ENCODE measurements at regions not wholly inside any gene's neighbourhood (a gene's known extent, or its start where the extent isn't known, plus 50 kb on each side); places are given as distances from the start of the nearest gene placed in this dataset.

DNA sequence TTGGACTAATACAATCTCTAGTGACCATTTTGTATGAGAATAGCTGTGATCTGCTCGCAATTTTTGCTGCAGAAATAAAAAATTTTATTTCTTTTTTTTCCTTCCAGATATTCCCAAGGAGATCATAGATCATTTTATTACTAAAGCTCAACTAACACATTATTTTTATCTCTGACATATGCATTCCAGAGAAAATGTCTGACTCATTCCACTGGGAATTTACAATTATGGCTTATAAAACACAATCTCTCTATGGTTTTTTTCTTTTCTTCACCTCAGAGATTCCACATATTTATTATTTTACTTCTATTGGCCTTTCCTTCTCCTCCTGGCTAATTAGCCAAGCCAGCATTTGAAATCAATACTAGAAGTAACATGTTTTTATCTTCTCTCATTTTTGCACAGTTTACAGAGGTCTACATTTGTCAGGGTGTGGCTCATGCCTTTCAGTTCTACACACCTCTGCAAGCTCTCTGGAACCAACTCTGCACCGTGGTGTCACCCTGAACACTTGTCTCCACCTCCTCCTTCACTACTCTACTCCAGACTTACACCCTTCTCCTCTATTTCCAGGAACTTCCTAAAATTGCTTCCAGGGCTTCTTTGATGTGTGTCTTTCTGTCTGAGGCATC lies 59.8 kb upstream of the GPM6A start:
- no peak for DNase-seq (ENCODE audit: low read depth, low spot score)
- no peak overlapping the region for H3K4me3 ChIP-seq (ENCODE audit: low read length)

DNA sequence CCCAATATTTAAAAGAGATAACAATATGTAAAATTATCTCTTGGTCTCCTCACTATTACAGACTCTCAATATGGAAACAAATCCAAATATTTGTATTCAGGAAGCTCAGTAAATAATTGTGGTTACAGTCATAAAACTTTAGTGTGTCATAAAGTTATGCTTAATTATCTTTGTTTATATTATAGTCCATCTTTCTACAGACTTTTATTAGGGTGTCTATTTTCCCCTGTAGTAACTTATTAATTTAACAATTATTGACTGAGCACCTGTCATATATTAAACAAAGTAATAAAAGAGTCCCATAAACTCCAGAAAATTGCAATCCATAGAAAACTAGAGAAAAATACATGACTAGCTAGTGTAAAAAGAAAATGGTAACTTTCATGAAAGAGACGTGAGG lies 61.6 kb upstream of the GPM6A start:
- no peak overlapping the region for H3K4me3 ChIP-seq (ENCODE audit: low read length)
- no peak for DNase-seq (ENCODE audit: low read depth, low spot score)

DNA sequence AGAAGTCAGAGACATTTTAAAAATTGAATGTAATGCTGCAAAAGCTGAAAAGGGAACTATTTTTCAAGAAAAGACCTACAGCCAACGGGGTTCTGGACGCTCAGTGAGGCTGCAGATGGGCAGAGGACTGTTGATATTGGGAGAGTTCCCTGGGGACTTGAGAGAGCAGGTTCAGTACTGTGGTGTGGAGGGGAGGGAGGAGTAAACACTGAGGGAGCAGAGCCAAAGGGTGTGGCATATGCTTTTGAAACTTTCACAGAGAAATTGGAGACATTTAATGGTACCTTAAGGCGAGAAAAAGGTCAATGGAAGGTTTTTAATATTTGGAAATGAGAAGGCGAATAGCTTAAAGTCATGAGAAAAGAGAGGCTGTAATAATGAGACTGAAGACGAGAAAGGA lies 62.2 kb upstream of the GPM6A start:
- no peak overlapping the region for H3K4me3 ChIP-seq (ENCODE audit: low read length)
- no peak for DNase-seq (ENCODE audit: low read depth, low spot score)

DNA sequence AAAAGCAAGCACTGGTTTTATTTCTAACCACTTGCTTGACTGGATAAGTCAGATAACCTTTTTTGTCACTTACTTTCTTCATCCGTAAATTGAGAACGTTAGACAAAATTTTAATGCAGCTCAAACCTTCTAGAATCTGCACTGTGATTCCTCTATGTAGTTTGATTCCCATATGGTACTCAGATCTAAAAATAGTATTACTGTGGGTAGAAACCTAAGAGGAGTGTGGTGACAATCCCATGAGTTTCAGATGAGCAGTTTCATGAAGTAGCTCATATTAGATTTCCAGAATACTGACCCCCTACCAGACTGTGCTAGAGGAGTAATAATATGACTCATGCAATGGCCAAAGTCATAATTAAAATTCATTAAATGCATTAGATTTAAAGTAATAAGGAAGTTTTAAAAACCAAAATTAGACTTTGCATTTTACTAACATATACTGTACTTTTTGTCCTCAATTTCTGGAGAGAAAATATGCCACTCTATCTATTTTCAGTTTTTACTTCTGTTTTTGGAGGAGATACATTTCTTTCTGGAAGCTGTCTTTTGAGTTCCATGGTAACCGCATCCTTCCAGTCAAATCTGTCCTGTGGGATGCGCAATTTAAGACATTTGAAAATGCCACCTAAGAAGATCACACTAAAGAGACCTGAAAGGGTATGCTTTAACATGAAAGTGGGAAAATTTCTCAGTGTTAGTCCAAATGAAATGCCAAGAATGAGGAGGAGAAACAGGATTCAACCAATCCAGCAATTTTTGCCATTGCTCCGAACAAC lies 64.1 kb upstream of the GPM6A start:
- DNase-seq (ENCODE audit: low read depth, low spot score): no peak
- H3K4me3 ChIP-seq (ENCODE audit: low read length): no peak overlapping the region

DNA sequence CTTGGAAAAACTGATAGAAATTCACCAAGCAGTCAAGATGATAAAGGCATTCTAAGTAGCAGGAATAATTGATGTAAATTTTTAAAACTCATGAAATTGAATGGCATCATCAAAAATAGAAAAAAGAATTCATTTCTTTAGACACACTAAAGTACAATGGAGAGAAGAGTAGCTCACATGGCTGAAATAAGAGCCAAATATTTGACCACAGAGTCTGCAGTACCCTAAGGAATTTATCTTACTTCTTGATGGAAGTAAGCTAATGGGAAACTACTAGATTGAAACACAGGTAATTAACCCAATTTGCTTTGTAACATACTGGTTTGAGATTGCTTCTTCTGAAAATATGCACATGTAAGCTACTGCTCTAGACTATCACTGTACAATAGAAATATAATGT lies 70.8 kb upstream of the GPM6A start:
- H3K4me3 ChIP-seq (ENCODE audit: low read length): no peak overlapping the region
- no peak for DNase-seq (ENCODE audit: low read depth, low spot score)

DNA sequence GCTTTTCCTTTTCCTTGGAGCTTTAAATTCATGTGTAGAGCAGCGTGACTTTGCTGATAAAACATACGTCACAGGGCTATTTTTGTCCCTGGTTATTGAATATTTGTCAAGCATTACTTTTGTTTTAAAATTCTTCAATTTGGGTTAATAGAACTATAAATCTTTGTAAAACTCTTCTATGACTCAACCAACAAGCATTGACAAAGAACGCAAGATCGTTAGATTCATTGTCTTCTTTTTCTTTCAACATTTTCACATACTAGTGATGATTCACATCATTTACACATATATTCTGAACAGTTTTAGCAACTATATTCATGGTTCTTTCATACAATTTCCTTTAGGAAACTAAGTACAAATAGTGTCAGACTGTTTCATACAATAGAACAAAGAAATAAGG lies 72.0 kb upstream of the GPM6A start:
- no peak overlapping the region for H3K4me3 ChIP-seq (ENCODE audit: low read length)
- DNase-seq (ENCODE audit: low read depth, low spot score): no peak

DNA sequence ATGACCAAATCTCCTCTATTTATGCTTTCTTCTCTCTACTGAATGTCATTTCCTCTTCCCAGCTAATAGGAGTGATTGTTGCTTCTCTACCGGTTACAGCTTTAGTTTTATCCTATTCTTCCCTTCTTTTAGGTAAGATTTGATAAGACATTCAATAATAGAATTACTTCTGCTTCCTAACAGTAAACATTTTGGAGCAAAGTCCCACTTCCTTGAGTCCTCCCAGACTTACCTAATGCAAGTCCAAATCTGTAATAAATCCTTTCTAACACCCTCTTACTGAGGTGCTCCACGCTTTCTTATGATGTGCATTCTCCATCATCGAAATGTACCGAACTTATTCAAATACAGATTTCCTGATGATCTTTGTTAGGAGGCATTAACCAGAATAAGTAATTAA lies 79.2 kb upstream of the GPM6A start:
- no peak for DNase-seq (ENCODE audit: low read depth, low spot score)
- H3K4me3 ChIP-seq (ENCODE audit: low read length): no peak overlapping the region

DNA sequence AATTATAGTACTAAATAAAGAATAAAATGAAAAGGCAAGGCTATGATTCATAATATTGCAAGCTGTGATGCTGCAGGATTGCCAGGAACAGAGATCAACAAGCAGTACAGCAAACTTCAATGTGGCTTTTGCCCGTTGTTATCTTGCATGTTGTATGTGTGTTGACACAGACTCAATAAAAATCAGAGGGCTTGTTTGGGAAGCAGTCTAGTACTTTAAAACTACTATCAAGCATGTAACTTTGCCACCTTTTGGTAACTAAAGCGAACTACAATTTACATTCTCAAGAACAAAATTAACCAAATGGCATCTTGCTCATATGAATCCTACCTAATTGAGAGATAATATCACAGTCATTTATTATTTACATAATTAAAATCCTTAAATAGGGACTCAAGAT lies 79.8 kb upstream of the GPM6A start:
- peak; percentile 16 for DNase-seq (ENCODE audit: low read depth, low spot score)
- no peak overlapping the region for H3K4me3 ChIP-seq (ENCODE audit: low read length)

DNA sequence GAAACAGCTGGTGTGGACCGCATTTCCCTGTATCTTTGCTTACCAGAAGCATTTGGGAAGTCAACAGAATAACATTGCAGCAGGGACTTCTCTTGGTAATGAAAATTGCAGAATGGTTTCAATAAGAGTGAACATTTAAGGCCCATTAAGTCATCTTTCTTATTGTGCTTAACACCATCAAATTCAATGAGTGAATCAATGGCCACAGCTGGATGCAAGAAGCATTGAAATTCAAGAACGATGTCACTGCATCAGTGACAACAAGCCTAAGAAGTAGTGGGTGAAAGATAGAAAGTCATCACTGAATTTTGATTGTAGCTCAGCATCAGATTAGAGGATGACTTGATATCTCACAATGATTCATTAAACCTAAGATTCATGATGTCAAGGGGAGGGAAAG lies 93.9 kb upstream of the GPM6A start:
- DNase-seq (ENCODE audit: low read depth, low spot score): no peak
- no peak overlapping the region for H3K4me3 ChIP-seq (ENCODE audit: low read length)

DNA sequence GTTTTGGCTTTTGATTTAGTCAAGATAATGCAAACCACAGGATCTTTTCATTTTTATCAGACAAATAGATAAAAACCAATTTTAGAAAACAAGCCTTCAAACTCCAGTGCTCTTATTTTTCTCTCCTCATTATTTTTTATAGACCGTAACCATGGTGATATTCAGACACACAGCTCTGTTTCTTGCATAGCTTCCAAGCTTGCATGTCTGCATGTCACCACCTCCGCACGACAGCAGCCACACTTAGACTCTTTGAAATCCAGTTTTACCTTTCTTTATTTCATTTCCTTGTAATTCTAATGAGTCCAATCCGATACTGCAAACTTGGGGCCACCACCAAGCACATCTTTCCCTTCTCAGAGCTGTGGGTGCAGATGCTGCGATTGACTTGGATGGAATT lies 94.3 kb upstream of the GPM6A start:
- H3K4me3 ChIP-seq (ENCODE audit: low read length): no peak overlapping the region
- no peak for DNase-seq (ENCODE audit: low read depth, low spot score)

DNA sequence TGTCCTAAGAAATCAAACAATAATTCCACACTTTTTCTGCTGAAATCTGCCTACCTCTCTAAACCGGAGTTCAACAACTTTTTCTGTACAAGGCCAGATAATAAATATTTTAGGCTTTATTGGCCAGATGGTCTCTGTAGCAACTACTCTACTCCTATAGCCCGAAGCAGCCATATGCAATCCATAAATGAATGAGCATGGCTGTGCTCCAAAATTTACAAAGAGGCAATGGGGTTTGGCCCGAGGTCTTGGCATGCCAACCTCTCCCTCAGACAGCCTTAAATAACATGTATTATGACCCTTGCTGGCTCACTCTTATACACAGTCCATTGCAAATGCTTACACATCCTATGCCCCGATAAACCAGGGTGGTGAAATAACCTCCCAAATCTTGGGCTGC lies 98.6 kb upstream of the GPM6A start:
- no peak overlapping the region for H3K4me3 ChIP-seq (ENCODE audit: low read length)
- DNase-seq (ENCODE audit: low read depth, low spot score): no peak

DNA sequence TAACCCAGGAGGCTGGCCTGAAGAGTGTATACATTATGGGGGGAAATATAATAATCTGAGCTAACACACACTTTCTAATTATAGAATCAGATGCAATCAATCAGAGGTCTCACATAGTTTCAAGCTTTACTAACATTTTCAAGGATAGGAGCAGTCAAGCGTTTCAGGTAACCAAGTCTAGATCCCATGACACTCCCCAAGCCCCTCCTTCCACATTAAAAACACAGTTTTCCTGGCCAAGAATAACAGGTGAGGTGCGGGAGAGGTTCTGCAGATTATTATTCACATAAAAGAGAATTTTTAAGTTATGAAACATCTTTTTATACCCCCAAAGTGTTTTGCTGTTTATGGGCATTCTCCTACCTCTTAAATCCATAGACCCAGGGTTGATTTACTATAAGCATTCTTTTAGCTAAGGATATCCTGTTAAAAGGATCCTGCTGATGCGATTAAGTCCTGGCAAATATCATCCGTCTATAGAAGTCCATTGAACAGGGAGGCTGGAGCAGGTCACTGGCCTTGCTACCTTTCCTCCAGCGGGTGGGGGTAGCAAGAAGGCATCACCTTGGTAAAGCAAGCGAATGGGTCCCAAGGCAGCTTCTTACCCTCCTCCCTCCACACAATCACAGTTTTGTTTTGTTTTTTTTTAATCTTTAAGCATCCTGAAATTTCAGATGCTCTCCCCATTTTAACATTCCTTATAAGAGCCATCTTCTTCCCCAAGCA lies 104.7 kb upstream of the GPM6A start:
- no peak for DNase-seq (ENCODE audit: low read depth, low spot score)
- no peak overlapping the region for H3K4me3 ChIP-seq (ENCODE audit: low read length)

DNA sequence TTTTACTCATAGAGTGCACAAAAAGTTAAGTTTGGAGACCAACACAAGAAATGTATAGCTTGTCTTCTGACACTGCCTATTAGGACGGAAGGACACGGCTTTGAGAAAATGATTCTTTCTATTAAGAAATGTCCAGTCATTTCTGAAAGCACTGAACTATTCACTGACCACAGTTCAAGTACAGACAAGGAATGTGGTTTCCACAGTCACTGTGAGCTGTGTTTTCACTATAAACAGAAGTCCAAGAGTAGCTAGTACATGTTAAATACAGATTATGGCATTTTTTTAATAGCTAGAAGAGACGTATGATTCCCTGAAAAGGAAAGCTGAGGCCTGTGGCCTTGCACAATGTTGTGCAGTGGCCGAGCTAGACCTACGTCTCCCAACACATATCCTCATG lies 115.1 kb upstream of the GPM6A start:
- no peak for DNase-seq (ENCODE audit: low read depth, low spot score)
- H3K4me3 ChIP-seq (ENCODE audit: low read length): no peak overlapping the region

DNA sequence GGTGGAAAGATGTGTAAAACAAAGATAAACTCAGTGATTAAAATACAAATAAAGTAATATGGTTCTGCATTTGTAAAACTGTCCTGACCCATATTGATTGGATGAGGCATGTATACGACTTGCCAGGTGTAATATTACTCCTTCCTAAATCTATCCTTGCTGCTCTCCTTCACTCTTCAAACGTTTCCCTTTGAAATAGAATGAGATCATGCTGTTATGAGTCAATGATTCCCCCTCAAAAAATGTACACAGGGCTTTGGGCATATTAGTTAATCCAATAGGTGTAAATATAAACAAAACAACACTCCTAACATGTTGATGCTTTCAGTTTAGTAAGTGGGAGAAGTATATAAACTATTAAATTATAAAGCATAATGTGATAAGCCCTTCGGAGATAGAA lies 117.4 kb upstream of the GPM6A start:
- no peak overlapping the region for H3K4me3 ChIP-seq (ENCODE audit: low read length)
- no peak for DNase-seq (ENCODE audit: low read depth, low spot score)

DNA sequence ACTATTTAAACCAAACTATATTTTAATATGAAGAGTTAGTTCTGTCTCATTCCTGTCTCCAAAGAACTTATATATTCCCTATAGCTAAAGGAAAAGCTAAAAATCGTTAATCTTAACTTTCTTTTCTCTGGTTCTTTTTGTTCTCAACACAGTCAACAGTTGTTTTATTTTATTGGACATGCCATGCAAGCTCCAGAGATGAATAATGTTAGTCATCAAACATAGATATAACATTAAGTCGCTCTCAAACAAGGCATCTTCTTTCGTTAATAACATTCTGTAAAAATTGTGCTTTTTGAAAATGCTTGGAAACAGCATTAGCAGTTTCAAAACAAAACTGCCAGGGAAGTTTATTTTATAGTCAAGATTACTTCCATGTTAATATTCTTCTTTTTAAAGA lies 117.9 kb upstream of the GPM6A start:
- no peak for DNase-seq (ENCODE audit: low read depth, low spot score)
- no peak overlapping the region for H3K4me3 ChIP-seq (ENCODE audit: low read length)

DNA sequence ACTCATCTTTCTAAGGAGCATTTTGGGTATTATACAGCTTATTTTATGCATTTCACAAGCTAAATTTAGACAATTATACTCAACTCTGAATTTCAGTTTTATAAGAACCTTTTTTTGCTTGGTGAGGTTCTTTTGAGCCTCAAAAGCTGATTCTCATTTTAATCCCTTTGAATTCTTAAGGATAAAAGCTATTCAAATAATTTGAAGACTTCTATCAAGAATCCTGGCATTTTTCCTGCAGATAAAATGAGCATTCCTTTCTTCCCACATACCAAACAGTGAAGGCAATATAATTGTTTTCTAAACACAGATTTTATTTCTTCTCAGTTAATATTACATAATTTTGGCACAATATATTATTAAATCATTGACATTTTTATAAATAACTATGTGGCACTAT lies 118.4 kb upstream of the GPM6A start:
- H3K4me3 ChIP-seq (ENCODE audit: low read length): no peak overlapping the region
- no peak for DNase-seq (ENCODE audit: low read depth, low spot score)

DNA sequence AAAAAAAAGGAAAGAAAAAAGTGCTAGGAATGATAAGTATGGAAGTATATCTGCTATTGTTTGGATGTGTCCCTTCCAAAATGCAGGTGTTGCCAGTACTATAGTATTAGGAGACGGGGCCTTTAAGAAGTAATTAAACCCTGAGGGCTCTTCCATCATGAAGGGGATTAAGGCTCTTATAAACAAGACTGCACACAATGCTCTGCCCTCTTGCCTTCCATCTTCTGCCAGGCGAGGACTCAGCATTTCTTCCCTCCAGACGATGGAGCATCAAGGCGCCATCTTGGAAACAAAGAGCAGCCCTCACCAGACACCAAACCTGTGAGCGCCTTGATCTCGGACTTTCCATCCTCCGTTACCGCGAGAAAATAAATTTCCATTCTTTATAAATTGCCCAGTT lies 120.1 kb upstream of the GPM6A start:
- H3K4me3 ChIP-seq (ENCODE audit: low read length): no peak overlapping the region
- DNase-seq (ENCODE audit: low read depth, low spot score): no peak

DNA sequence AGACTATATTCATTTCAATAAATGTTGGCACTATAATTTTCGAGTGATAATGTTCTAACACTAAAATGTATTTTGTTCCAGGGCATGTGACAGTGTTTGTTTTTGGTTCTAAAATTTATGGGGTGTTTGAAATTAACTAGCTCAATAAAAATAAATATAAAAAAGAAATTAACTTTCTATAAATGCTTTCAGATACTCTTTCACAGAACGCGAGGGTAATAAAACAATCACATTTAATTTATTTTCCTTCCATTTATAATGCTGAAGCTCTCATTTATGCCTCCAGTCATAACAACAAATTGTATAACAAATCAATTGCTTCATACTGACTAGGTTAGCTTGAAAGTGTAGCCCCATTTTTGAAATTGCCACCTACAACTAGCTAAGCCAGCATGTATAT lies 122.4 kb upstream of the GPM6A start:
- DNase-seq (ENCODE audit: low read depth, low spot score): no peak
- no peak overlapping the region for H3K4me3 ChIP-seq (ENCODE audit: low read length)

DNA sequence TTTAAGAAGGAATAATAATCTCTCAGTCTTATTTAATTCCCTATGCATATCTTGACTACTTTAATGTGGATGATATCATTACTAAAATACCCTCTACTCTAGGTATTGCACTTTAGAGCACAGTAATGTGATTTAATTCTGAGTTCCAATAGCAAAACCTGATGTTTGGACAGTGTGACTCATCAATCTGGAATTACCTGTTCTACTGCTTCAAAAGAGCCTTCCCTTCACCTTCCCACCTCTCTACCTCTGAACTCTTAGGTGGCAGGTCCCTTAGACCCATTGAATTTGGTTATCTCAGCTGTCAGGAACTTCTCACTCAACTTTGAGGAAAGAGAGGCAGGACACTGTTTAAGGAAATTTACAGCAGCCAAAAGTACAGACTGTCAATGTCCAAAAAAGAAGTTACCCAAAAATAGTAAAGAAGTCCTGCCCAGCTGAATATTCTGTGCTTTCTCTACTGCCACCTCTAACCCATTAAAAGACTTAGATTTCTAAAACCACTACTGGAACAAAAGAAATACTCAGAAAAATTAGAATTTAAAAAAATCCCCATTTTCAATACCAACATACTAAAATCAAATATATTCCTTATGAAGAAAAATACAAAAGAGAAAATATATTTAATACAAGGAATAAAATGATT lies 123.1 kb upstream of the GPM6A start:
- no peak overlapping the region for H3K4me3 ChIP-seq (ENCODE audit: low read length)
- no peak for DNase-seq (ENCODE audit: low read depth, low spot score)

Measured in Jurkat, Clone E6-1 (cell line).